Upper lobe of left lung (tissue), 4 donors: ENCODE measurements at regions not wholly inside any gene's neighbourhood (a gene's known extent, or its start where the extent isn't known, plus 50 kb on each side); places are given as distances from the start of the nearest gene placed in this dataset.

ENCODE experiments used
- POLR2A ChIP-seq, 4 donors: fragments of 450-650 bp; IDR thresholded peaks; one replicate each; pipeline ENCODE4 v1.5.1; 2016 to 2017; ENCODE audit warnings: antibody characterized with exemption in 4 of 4, mild to moderate bottlenecking in 2 of 4
- TF ChIP-seq, protein P1 (sequence below), 6 experiments: fragments of 450-650 bp in 4 of 6; fragments of 200-600 bp in 2 of 6; sonication (generic) in 2 of 6; IDR thresholded peaks; one replicate each; pipeline ENCODE4 v1.5.1; 2016 to 2019; ENCODE audit warnings: antibody characterized with exemption in 6 of 6

DNA sequence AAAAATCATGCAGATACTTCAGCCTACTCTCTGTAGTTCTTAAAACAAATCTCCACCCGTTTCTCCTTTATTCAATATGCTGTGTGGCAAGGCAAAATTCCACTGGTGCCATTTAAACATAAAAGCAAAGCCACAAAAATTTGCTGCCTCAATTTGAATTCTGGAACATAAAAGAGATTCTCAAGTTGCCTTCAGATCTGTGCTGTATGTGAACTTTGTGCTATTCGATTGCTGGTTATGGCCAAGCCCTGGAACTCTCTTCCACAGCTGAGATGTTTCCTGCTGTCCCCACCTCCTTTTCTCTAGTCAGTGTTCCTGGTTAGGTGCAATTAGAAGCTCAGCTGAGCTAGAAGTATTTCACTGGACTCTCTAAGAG is 395.3 kb upstream of the BTBD3 start:
- TF ChIP-seq, protein P1, sequence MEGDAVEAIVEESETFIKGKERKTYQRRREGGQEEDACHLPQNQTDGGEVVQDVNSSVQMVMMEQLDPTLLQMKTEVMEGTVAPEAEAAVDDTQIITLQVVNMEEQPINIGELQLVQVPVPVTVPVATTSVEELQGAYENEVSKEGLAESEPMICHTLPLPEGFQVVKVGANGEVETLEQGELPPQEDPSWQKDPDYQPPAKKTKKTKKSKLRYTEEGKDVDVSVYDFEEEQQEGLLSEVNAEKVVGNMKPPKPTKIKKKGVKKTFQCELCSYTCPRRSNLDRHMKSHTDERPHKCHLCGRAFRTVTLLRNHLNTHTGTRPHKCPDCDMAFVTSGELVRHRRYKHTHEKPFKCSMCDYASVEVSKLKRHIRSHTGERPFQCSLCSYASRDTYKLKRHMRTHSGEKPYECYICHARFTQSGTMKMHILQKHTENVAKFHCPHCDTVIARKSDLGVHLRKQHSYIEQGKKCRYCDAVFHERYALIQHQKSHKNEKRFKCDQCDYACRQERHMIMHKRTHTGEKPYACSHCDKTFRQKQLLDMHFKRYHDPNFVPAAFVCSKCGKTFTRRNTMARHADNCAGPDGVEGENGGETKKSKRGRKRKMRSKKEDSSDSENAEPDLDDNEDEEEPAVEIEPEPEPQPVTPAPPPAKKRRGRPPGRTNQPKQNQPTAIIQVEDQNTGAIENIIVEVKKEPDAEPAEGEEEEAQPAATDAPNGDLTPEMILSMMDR (IDR thresholded peaks at IDR 0.05) = no peak
- TF ChIP-seq POLR2A (IDR thresholded peaks at IDR 0.05) = no peak
